HepG2 (cell line): ENCODE measurements at regions not wholly inside any gene's neighbourhood (a gene's known extent, or its start where the extent isn't known, plus 50 kb on each side); places are given as distances from the start of the nearest gene placed in this dataset.

Experiments used
- ATAC-seq: fragments of 200-7000 bp; cut with Tn5 transposase; 3 replicates; pipeline ENCODE4 v1.9.1; 2020; ENCODE audit warnings: mild to moderate bottlenecking, moderate library complexity
- BruUV-seq: library from RNA; stranded (reverse); fragments of 400-500 nt; replicated peaks from 2 replicates; lab custom pipeline; 2021; lab: Mats Ljungman, UMichigan
- CTCF ChIA-PET: fragments of 300-600 bp; formaldehyde crosslinking; extraction: SDS; loops from one replicate; lab custom pipeline; 2021; ENCODE audit warnings: low total read pairs, inconsistent platforms, low intra/inter-chr PET ratio; lab: Yijun Ruan, JAX
- POLR2A ChIA-PET: fragments of 350-600 bp; sonication (Branson Sonifier 250); formaldehyde crosslinking; loops from one replicate; lab custom pipeline; 2020; ENCODE audit warnings: antibody characterized with exemption, inconsistent platforms; lab: Yijun Ruan, JAX
- DNase-seq: peaks from one replicate; pipeline ENCODE4 v3.0.0-alpha.2; 2015; ENCODE audit warnings: low spot score
- FAIRE-seq: peaks from 3 replicates; lab custom pipeline; 2011; peaks lifted over from hg19 to GRCh38; lab: Jason Lieb, UNC
- H2AFZ ChIP-seq: one replicate; pipeline ENCODE4 v1.6.1; 2011; ENCODE audit warnings: low read length, inconsistent platforms
- H3K27ac ChIP-seq: fragments of 300-600 bp; 3 replicates; pipeline ENCODE4 v1.8.0; 2011; ENCODE audit warnings: mixed run types, mild to moderate bottlenecking, mixed read lengths, low read length, inconsistent platforms; ENCODE audit not compliant: insufficient read depth; ENCODE audit errors: extremely low read length
- H3K27me3 ChIP-seq, 2 experiments: fragments of 200-600 bp in 1 of 2; 2 replicates in 1 of 2; 3 replicates in 1 of 2; pipeline versions ENCODE4 v1.6.0 to v1.8.0; 2011; ENCODE audit warnings: low read length in 2 of 2, mild to moderate bottlenecking in 2 of 2, moderate library complexity in 2 of 2, inconsistent platforms in 1 of 2; ENCODE audit not compliant: insufficient read depth in 2 of 2, control insufficient read depth in 1 of 2
- H3K36me3 ChIP-seq, 2 experiments: fragments of 200-600 bp in 1 of 2; replicated peaks in 1 of 2; 2 replicates in 1 of 2; 3 replicates in 1 of 2; pipeline versions ENCODE4 v1.5.1 to v1.8.0; 2011; ENCODE audit warnings: low read length in 2 of 2, inconsistent platforms in 1 of 2; ENCODE audit not compliant: insufficient read depth in 2 of 2, control insufficient read depth in 1 of 2
- H3K4me1 ChIP-seq: 2 replicates; pipeline ENCODE4 v1.5.1; 2012; ENCODE audit warnings: low read length, inconsistent platforms; ENCODE audit not compliant: insufficient read depth
- H3K4me2 ChIP-seq: 2 replicates; pipeline ENCODE4 v1.6.0; 2011; ENCODE audit warnings: low read depth, low read length, inconsistent platforms
- H3K4me3 ChIP-seq, 3 experiments: fragments of 200-600 bp in 1 of 3; sonication (generic), shearing (Covaris generic) in 1 of 3; replicated peaks in 1 of 3; 2 replicates each; pipeline ENCODE4 v1.5.1; 2011 to 2016; ENCODE audit warnings: low read length in 3 of 3, inconsistent platforms in 2 of 3, low read depth in 2 of 3, mild to moderate bottlenecking in 2 of 3, control low read depth in 1 of 3, mixed read lengths in 1 of 3; ENCODE audit not compliant: insufficient read depth in 1 of 3
- H3K79me2 ChIP-seq: one replicate; pipeline ENCODE4 v1.6.1; 2011; ENCODE audit warnings: low read length, inconsistent platforms; ENCODE audit not compliant: insufficient read depth
- H3K9ac ChIP-seq: 2 replicates; pipeline ENCODE4 v1.6.0; 2011; ENCODE audit warnings: mild to moderate bottlenecking, low read depth, low read length, inconsistent platforms; ENCODE audit not compliant: insufficient read depth
- H3K9me3 ChIP-seq: 2 replicates; pipeline ENCODE4 v1.5.1; 2012; ENCODE audit warnings: mild to moderate bottlenecking, low read length
- H4K20me1 ChIP-seq: 2 replicates; pipeline ENCODE4 v1.6.0; 2011; ENCODE audit warnings: inconsistent platforms, mild to moderate bottlenecking, low read length, moderate library complexity; ENCODE audit not compliant: insufficient read depth
- HOXA5 ChIP-seq: sonication (generic); formaldehyde crosslinking; IDR thresholded peaks from 2 replicates; pipeline ENCODE4 v1.4.0; 2020; ENCODE audit warnings: missing genetic modification reagents
- KLF12 ChIP-seq: sonication (generic); formaldehyde crosslinking; IDR thresholded peaks from 2 replicates; pipeline ENCODE4 v1.4.0; 2020; ENCODE audit warnings: missing genetic modification reagents, borderline replicate concordance
- NCOA5 ChIP-seq: sonication (generic); formaldehyde crosslinking; IDR thresholded peaks from 2 replicates; pipeline ENCODE4 v1.4.0; 2020; ENCODE audit warnings: missing genetic modification reagents
- NKX3-1 ChIP-seq: sonication (generic); formaldehyde crosslinking; IDR thresholded peaks from 2 replicates; pipeline ENCODE4 v1.5.0; 2020; ENCODE audit warnings: missing genetic modification reagents
- NR2F1 ChIP-seq, 2 experiments: fragments of 450-650 bp in 1 of 2; formaldehyde crosslinking in 1 of 2; IDR thresholded peaks; 2 replicates each; pipeline versions ENCODE4 v1.5.0 to v1.6.1; 2016 to 2020; ENCODE audit warnings: mild to moderate bottlenecking in 1 of 2, missing compliant biosample characterization in 1 of 2, missing genetic modification reagents in 1 of 2, moderate library complexity in 1 of 2
- ZBTB1 ChIP-seq: sonication (generic); formaldehyde crosslinking; IDR thresholded peaks from 2 replicates; pipeline ENCODE4 v1.4.0; 2020; ENCODE audit warnings: missing genetic modification reagents, borderline replicate concordance
- ZNF251 ChIP-seq: sonication (generic); formaldehyde crosslinking; IDR thresholded peaks from 2 replicates; pipeline ENCODE4 v1.9.0; 2021; ENCODE audit warnings: mild to moderate bottlenecking, missing genetic modification reagents
- ZNF274 ChIP-seq: sonication (generic); formaldehyde crosslinking; IDR thresholded peaks from 2 replicates; pipeline ENCODE4 v1.5.1; 2020; ENCODE audit warnings: mild to moderate bottlenecking, missing genetic modification reagents
- ZNF383 ChIP-seq: sonication (generic); formaldehyde crosslinking; IDR thresholded peaks from 2 replicates; pipeline ENCODE4 v1.4.0; 2020; ENCODE audit warnings: missing genetic modification reagents, mild to moderate bottlenecking, borderline replicate concordance
- ZNF441 ChIP-seq: sonication (generic); formaldehyde crosslinking; IDR thresholded peaks from 2 replicates; pipeline ENCODE4 v1.7.0; 2021; ENCODE audit warnings: missing genetic modification reagents, borderline replicate concordance
- ZNF772 ChIP-seq: sonication (generic); formaldehyde crosslinking; IDR thresholded peaks from 2 replicates; pipeline ENCODE4 v1.5.0; 2020; ENCODE audit warnings: mild to moderate bottlenecking, missing genetic modification reagents
- ZNF83 ChIP-seq: sonication (generic); formaldehyde crosslinking; IDR thresholded peaks from 2 replicates; pipeline ENCODE4 v1.4.0; 2020; ENCODE audit warnings: missing genetic modification reagents, mild to moderate bottlenecking, borderline replicate concordance
- WGBS: methylation state at CpG from one replicate; pipeline ENCODE4 v1.1.6; 2017; ENCODE audit warnings: low lambda C conversion rate; 5-methylcytosine and 5-hydroxymethylcytosine counted together
- in situ Hi-C: cut with HindIII; loops from 2 replicates; pipeline ENCODE4 v1.10.0; 2017; ENCODE audit warnings: low pct_unique_long_range_greater_than_20kb; ENCODE audit not compliant: extremely low pct_ligation_motif_present
- intact Hi-C: fragments of 100-400 bp; cut with micrococcal nuclease; formaldehyde crosslinking; loops from one replicate; pipeline ENCODE4 v1.10.0; 2022; ENCODE audit not compliant: unreplicated experiment
- TF ChIP-seq, protein P1 (sequence below): sonication (generic); formaldehyde crosslinking; IDR thresholded peaks from 2 replicates; pipeline ENCODE4 v1.4.0; 2020; ENCODE audit warnings: missing genetic modification reagents
- TF ChIP-seq, protein P2 (sequence below): sonication (generic); formaldehyde crosslinking; IDR thresholded peaks from 2 replicates; pipeline ENCODE4 v1.9.0; 2022; ENCODE audit warnings: low read depth, missing genetic modification reagents

DNA sequence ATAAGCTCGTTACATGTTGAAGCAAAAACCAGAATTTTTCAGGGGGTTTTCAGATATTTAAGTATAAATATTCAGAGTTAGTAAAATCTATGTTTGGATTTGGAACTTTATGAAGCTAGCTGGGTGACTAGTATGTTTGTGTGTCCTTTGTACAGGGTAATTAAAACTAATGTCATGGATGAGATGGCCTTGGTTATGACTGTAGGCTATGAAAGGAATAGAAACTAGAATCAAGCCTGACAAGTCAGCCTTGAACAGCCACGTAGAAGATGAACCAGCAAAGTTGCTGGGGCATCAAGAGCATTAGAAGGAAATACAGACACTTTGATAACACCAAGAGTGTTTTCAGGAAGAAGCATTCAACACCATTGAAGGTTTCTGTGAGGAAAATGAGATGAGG is 825.1 kb upstream of the CNTNAP5 start:
- no peaks in the 10 kb centered on the region for H3K4me1 ChIP-seq
- no peak overlapping the region for H2AFZ ChIP-seq
- in situ Hi-C loops (no loop called here), intact Hi-C loops (no loop called here)
- FAIRE-seq: no peak
- ATAC-seq: no peak
- H3K27ac ChIP-seq: no peak overlapping the region
- H3K36me3 ChIP-seq: no peaks in the 10 kb centered on the region
- no peak for DNase-seq
- H3K9me3 ChIP-seq: peaks cover 79% of the 10 kb centered on the region
- no peaks in the 10 kb centered on the region for H4K20me1 ChIP-seq
- no peak overlapping the region for H3K4me2 ChIP-seq
- TF ChIP-seq ZNF251: no peak
- TF ChIP-seq ZNF274 (CRISPR knock-in tag): no peak
- TF ChIP-seq HOXA5 (CRISPR knock-in tag): no peak
- TF ChIP-seq, protein P1, sequence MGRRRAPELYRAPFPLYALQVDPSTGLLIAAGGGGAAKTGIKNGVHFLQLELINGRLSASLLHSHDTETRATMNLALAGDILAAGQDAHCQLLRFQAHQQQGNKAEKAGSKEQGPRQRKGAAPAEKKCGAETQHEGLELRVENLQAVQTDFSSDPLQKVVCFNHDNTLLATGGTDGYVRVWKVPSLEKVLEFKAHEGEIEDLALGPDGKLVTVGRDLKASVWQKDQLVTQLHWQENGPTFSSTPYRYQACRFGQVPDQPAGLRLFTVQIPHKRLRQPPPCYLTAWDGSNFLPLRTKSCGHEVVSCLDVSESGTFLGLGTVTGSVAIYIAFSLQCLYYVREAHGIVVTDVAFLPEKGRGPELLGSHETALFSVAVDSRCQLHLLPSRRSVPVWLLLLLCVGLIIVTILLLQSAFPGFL (CRISPR knock-in tag): no peak
- no peak for TF ChIP-seq NR2F1 (CRISPR knock-in tag; IDR thresholded peaks at IDR 0.05)
- TF ChIP-seq, protein P2, sequence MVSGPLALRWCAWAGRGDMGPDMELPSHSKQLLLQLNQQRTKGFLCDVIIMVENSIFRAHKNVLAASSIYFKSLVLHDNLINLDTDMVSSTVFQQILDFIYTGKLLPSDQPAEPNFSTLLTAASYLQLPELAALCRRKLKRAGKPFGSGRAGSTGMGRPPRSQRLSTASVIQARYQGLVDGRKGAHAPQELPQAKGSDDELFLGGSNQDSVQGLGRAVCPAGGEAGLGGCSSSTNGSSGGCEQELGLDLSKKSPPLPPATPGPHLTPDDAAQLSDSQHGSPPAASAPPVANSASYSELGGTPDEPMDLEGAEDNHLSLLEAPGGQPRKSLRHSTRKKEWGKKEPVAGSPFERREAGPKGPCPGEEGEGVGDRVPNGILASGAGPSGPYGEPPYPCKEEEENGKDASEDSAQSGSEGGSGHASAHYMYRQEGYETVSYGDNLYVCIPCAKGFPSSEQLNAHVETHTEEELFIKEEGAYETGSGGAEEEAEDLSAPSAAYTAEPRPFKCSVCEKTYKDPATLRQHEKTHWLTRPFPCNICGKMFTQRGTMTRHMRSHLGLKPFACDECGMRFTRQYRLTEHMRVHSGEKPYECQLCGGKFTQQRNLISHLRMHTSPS (CRISPR knock-in tag): no peak
- TF ChIP-seq ZBTB1 (CRISPR knock-in tag): no peak
- TF ChIP-seq ZNF772 (CRISPR knock-in tag): no peak
- no peak for TF ChIP-seq ZNF441
- TF ChIP-seq ZNF83 (CRISPR knock-in tag): no peak
- TF ChIP-seq NCOA5 (CRISPR knock-in tag): no peak
- TF ChIP-seq KLF12 (CRISPR knock-in tag): no peak
- TF ChIP-seq NKX3-1 (CRISPR knock-in tag): no peak
- no peak for TF ChIP-seq ZNF383 (CRISPR knock-in tag)
- ChIA-PET POLR2A (no interaction called here), CTCF (no interaction called here)
- H3K9ac ChIP-seq: no peak overlapping the region
- no TSS peak for BruUV-seq
- no peaks in the 10 kb centered on the region for H3K79me2 ChIP-seq
- 2% methylated on average over 2 of the region's 2 CpGs for WGBS
- H3K27me3 ChIP-seq: no peaks in the 10 kb centered on the region
- no peak overlapping the region for H3K4me3 ChIP-seq
